GM13976 (cell line): ENCODE measurements at regions not wholly inside any gene's neighbourhood (a gene's known extent, or its start where the extent isn't known, plus 50 kb on each side); places are given as distances from the start of the nearest gene placed in this dataset.

Experiments
- DNase-seq: peaks from one replicate; pipeline ENCODE4 v3.0.0; 2012; ENCODE audit warnings: low spot score
- CTCF ChIP-seq: IDR thresholded peaks from 2 replicates; pipeline ENCODE4 v1.5.1; 2012; ENCODE audit warnings: borderline replicate concordance, mild to moderate bottlenecking; ENCODE audit not compliant: insufficient read depth; ENCODE audit errors: extremely low read depth, missing control alignments, control extremely low read depth
- in situ Hi-C: fragments of 300-500 bp; cut with MboI; formaldehyde crosslinking; loops from one replicate; pipeline ENCODE4 v1.12.0; 2022; ENCODE audit warnings: low sequenced_read_pairs, mixed read lengths, inconsistent platforms; ENCODE audit not compliant: unreplicated experiment

- no peak for TF ChIP-seq CTCF
- in situ Hi-C loops, result no loop called here
- no peak for DNase-seq
These were observed 379.2 kb upstream of the LARGE1 start for GRCh38 chr22:34299496-34299895.

DNA sequence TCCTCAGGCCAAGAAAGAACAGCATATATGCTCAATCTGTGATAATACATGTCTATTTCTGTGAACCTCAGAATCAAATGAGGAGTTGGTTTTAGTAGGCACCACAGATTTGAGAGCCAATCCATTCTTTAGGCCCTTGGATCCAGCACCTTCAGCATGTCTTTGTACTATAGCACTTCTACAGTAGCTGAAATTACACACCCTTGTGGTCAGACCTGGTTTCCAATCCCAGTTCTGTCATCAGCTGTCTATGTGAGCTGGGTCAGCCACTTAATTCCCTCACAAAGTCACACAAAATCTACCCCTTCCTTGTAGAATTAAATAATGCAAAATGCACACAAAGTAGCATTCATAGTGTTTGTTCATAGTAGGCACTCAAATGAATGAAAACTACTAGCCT lies 381.3 kb upstream of the LARGE1 start:
- no peak for TF ChIP-seq CTCF
- in situ Hi-C loops, result no loop called here
- no peak for DNase-seq

DNA sequence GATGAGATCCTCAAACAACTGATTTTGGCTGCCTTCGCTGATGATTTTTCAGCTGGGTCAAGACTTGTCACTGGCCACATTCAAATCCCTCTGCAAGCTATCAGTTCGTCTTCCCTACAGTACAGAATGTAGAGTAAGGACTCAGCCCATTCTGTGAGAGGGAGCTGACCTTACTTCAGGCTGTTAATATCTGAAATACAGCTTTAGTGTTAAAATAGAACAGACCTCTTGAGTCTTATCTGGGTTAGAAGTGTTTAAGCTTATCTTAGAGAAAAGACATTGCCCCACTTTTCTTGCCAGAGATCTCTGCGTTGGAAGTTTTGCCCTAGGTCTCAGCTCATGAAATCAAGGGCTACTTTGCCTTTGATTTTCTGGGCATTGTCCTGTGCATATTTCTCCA lies 383.4 kb upstream of the LARGE1 start:
- in situ Hi-C loops, result no loop called here
- TF ChIP-seq CTCF, result no peak
- DNase-seq, result no peak

DNA sequence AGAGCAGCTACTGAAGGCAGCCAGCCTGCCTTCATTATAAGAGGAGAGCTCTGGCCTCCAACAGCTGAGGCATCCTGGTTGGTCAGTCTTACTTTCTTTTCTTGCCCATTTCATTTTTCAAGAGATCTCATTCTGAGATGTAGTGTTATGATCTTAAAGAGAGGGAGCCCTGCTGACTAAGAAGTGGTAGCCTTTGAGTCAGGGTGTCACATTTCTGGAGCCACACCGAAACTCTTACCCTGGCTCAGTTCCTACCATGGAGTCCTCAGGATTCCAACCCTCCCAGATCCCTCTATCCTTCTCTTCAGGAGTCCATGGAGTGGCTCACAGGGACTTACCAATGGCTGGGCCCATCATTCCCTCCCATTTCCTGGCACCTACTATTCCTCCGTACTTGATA lies 386.1 kb upstream of the LARGE1 start:
- DNase-seq, result no peak
- TF ChIP-seq CTCF, result no peak
- in situ Hi-C loops, result no loop called here

DNA sequence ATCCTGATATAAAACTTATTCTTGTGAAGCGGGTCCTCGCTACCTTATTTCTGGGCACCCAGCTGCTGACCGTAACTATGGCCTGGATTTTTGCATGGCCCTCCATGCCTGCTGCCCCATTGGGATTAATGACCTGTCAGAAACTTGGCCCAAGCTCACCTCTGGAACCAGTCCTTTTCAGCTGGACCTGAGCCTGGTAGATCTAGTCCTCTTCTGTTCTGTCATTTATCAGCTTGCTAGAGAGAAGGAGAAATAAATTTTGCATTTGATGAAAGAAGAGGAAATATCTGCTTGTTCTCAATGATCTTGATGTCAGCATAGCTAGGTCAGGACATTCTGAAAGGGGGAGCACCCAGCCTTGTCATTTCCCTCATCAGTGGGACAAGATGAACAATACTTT lies 387.8 kb upstream of the LARGE1 start:
- no peak for DNase-seq
- TF ChIP-seq CTCF, result no peak
- in situ Hi-C loops, result no loop called here

GRCh38 chr22:34319346-34319745 lies 399.1 kb upstream of the LARGE1 start:
- in situ Hi-C loops, result no loop called here
- TF ChIP-seq CTCF, result no peak
- no peak for DNase-seq

GRCh38 chr22:34324763-34325162 lies 404.5 kb upstream of the LARGE1 start:
- TF ChIP-seq CTCF, result no peak
- DNase-seq, result no peak
- in situ Hi-C loops, result no loop called here
